HepG2 (cell line): ENCODE measurements at regions not wholly inside any gene's neighbourhood (a gene's known extent, or its start where the extent isn't known, plus 50 kb on each side); places are given as distances from the start of the nearest gene placed in this dataset.

Experiments
- CHD4 ChIP-seq: fragments of 200-600 bp; sonication (generic); IDR thresholded peaks from 2 replicates; pipeline ENCODE4 v1.7.0; 2017; ENCODE audit warnings: mild to moderate bottlenecking, low read length, borderline replicate concordance
- CSRNP1 ChIP-seq: sonication (generic); formaldehyde crosslinking; IDR thresholded peaks from 2 replicates; pipeline ENCODE4 v1.8.1; 2023; ENCODE audit warnings: mild to moderate bottlenecking, missing genetic modification reagents
- ELF4 ChIP-seq: sonication (generic); formaldehyde crosslinking; IDR thresholded peaks from 2 replicates; pipeline ENCODE4 v1.5.0; 2020; ENCODE audit warnings: missing genetic modification reagents, mild to moderate bottlenecking, moderate library complexity, borderline replicate concordance
- EP300 ChIP-seq, 3 experiments: sonication (generic) in 1 of 3; formaldehyde crosslinking in 1 of 3; IDR thresholded peaks; 2 replicates each; pipeline versions ENCODE4 v1.5.1 to v1.6.1; 2011 to 2020; ENCODE audit warnings: low read depth in 2 of 3, low read length in 2 of 3, borderline replicate concordance in 1 of 3, improper control_type of control experiment in 1 of 3, mild to moderate bottlenecking in 1 of 3, missing genetic modification reagents in 1 of 3, moderate library complexity in 1 of 3
- FOXP1 ChIP-seq, 2 experiments: fragments of 450-650 bp in 1 of 2; IDR thresholded peaks; 2 replicates each; pipeline ENCODE4 v1.6.1; 2017 to 2018; ENCODE audit warnings: antibody characterized with exemption in 1 of 2
- HES4 ChIP-seq: sonication (generic); formaldehyde crosslinking; IDR thresholded peaks from 2 replicates; pipeline ENCODE4 v1.9.0; 2021; ENCODE audit warnings: mild to moderate bottlenecking, missing genetic modification reagents, borderline replicate concordance
- HMG20A ChIP-seq: IDR thresholded peaks from 2 replicates; pipeline ENCODE4 v1.6.1; 2016; ENCODE audit warnings: borderline replicate concordance
- MIXL1 ChIP-seq: IDR thresholded peaks from 2 replicates; pipeline ENCODE4 v1.6.1; 2016
- MZF1 ChIP-seq: sonication (generic); formaldehyde crosslinking; IDR thresholded peaks from 2 replicates; pipeline ENCODE4 v1.8.1; 2023; ENCODE audit warnings: mild to moderate bottlenecking, missing genetic modification reagents, borderline replicate concordance
- NFKBIZ ChIP-seq: IDR thresholded peaks from 2 replicates; pipeline ENCODE4 v1.6.1; 2018; ENCODE audit warnings: missing genetic modification reagents, missing compliant biosample characterization
- PATZ1 ChIP-seq: sonication (generic); formaldehyde crosslinking; IDR thresholded peaks from 2 replicates; pipeline ENCODE4 v1.4.0; 2020; ENCODE audit warnings: missing genetic modification reagents
- PAWR ChIP-seq: sonication (generic); formaldehyde crosslinking; IDR thresholded peaks from 2 replicates; pipeline ENCODE4 v1.4.0; 2020; ENCODE audit warnings: missing genetic modification reagents, mild to moderate bottlenecking, borderline replicate concordance
- SOX5 ChIP-seq: IDR thresholded peaks from 2 replicates; pipeline ENCODE4 v1.6.1; 2016; ENCODE audit warnings: borderline replicate concordance
- SP4 ChIP-seq: sonication (generic); formaldehyde crosslinking; IDR thresholded peaks from 2 replicates; pipeline ENCODE4 v1.8.1; 2023; ENCODE audit warnings: mild to moderate bottlenecking, missing genetic modification reagents
- TCF7 ChIP-seq: sonication (generic); IDR thresholded peaks from 2 replicates; pipeline ENCODE4 v1.6.1; 2016; ENCODE audit warnings: antibody characterized with exemption, low read depth
- ZBTB39 ChIP-seq: sonication (generic); formaldehyde crosslinking; IDR thresholded peaks from 2 replicates; pipeline ENCODE4 v1.5.0; 2020; ENCODE audit warnings: missing genetic modification reagents
- ZC3H4 ChIP-seq: sonication (generic); formaldehyde crosslinking; IDR thresholded peaks from 2 replicates; pipeline ENCODE4 v1.4.0; 2020; ENCODE audit warnings: missing genetic modification reagents, borderline replicate concordance
- ZNF180 ChIP-seq: sonication (generic); formaldehyde crosslinking; IDR thresholded peaks from 2 replicates; pipeline ENCODE4 v1.4.0; 2020; ENCODE audit warnings: low read depth, missing genetic modification reagents, borderline replicate concordance
- ZNF317 ChIP-seq: sonication (generic); formaldehyde crosslinking; IDR thresholded peaks from 2 replicates; pipeline ENCODE4 v1.5.0; 2020; ENCODE audit warnings: mild to moderate bottlenecking, missing genetic modification reagents
- ZNF501 ChIP-seq: sonication (generic); formaldehyde crosslinking; IDR thresholded peaks from 2 replicates; pipeline ENCODE4 v1.5.1; 2020; ENCODE audit warnings: mild to moderate bottlenecking, moderate library complexity, missing genetic modification reagents
- ZNF556 ChIP-seq: sonication (generic); formaldehyde crosslinking; IDR thresholded peaks from 2 replicates; pipeline ENCODE4 v1.4.0; 2020; ENCODE audit warnings: mild to moderate bottlenecking, missing genetic modification reagents, borderline replicate concordance
- ZNF615 ChIP-seq: sonication (generic); formaldehyde crosslinking; IDR thresholded peaks from 2 replicates; pipeline ENCODE4 v1.5.0; 2020; ENCODE audit warnings: mild to moderate bottlenecking, missing genetic modification reagents, borderline replicate concordance
- ZNF644 ChIP-seq: IDR thresholded peaks from 2 replicates; pipeline ENCODE4 v1.6.1; 2016; ENCODE audit warnings: low read depth
- ZNF792 ChIP-seq: IDR thresholded peaks from 2 replicates; pipeline ENCODE4 v1.6.1; 2016
- ZNF816 ChIP-seq: sonication (generic); formaldehyde crosslinking; IDR thresholded peaks from 2 replicates; pipeline ENCODE4 v1.8.0; 2022; ENCODE audit warnings: missing genetic modification reagents, mild to moderate bottlenecking, borderline replicate concordance

GRCh38 chr4:138097912-138098600, 144.1 kb downstream of the SLC7A11 start (continued):
- no peak for TF ChIP-seq ZBTB39 (CRISPR knock-in tag)
- TF ChIP-seq TCF7 = peak; percentile 65; the same call in 1 of the 2 replicates
- no peak for TF ChIP-seq ZNF816 (CRISPR knock-in tag)
- no peak for TF ChIP-seq CSRNP1 (CRISPR knock-in tag)
- peak; percentile 34; the same call in 1 of the 2 replicates for TF ChIP-seq SOX5
- TF ChIP-seq MZF1 = no peak
- no peak for TF ChIP-seq PAWR (CRISPR knock-in tag)
- TF ChIP-seq ZNF501 (CRISPR knock-in tag) = no peak
- peak; percentile 65; the same call in 1 of the 2 replicates for TF ChIP-seq ZNF317
- TF ChIP-seq MIXL1 (CRISPR knock-in tag) = 0 out of 2 replicates have a peak, but pooled peaks have one; percentile 20
- peak; percentile 90; the same call in 1 of the 2 replicates for TF ChIP-seq NFKBIZ (CRISPR knock-in tag)
- TF ChIP-seq FOXP1 (IDR thresholded peaks at IDR 0.05) = no peak
- 0 out of 2 replicates have a peak, but pooled peaks have one; percentile 11 for TF ChIP-seq FOXP1 (CRISPR knock-in tag; IDR thresholded peaks at IDR 0.05)
- TF ChIP-seq ZC3H4 (CRISPR knock-in tag) = no peak
- no peak for TF ChIP-seq ZNF556
- TF ChIP-seq SP4 (CRISPR knock-in tag) = no peak
- TF ChIP-seq ZNF180 (CRISPR knock-in tag) = no peak
- TF ChIP-seq ZNF615 (CRISPR knock-in tag) = peak; percentile 48; the same call in 1 of the 2 replicates
- peak; percentile 64; the same call in 1 of the 2 replicates for TF ChIP-seq ZNF792
- TF ChIP-seq EP300 (IDR thresholded peaks at IDR 0.05; ENCODE audit: low read depth in 2 of 2, low read length in 2 of 2) = peak in 1 of 2 experiments; percentile 64; a peak in 2 of 4 replicates
- TF ChIP-seq EP300 (CRISPR knock-in tag; IDR thresholded peaks at IDR 0.05; ENCODE audit: borderline replicate concordance) = no peak
- no peak for TF ChIP-seq HES4 (CRISPR knock-in tag)
- TF ChIP-seq PATZ1 = 0 out of 2 replicates have a peak, but pooled peaks have one; percentile 26
- TF ChIP-seq HMG20A (CRISPR knock-in tag) = peak; percentile 47; the same call in 1 of the 2 replicates
- TF ChIP-seq CHD4 = no peak
- TF ChIP-seq ELF4 (CRISPR knock-in tag) = no peak
- TF ChIP-seq ZNF644 = peak; percentile 56; the same call in 1 of the 2 replicates
